Skeletal muscle tissue (tissue), 3 donors: ENCODE measurements at regions not wholly inside any gene's neighbourhood (a gene's known extent, or its start where the extent isn't known, plus 50 kb on each side); places are given as distances from the start of the nearest gene placed in this dataset.

Experiments
- H3K27ac ChIP-seq: one replicate; pipeline ENCODE4 v1.7.0; 2013; ENCODE audit warnings: mild to moderate bottlenecking, low read depth, low read length, inconsistent platforms
- H3K27me3 ChIP-seq, 3 donors: one replicate each; pipeline ENCODE4 v1.7.0; 2013; ENCODE audit warnings: low read length in 3 of 3; ENCODE audit not compliant: control insufficient read depth in 3 of 3, insufficient read depth in 3 of 3
- H3K36me3 ChIP-seq, 3 donors: one replicate each; pipeline ENCODE4 v1.7.0; 2013; ENCODE audit warnings: low read length in 3 of 3; ENCODE audit not compliant: control insufficient read depth in 3 of 3, insufficient read depth in 3 of 3
- H3K4me1 ChIP-seq, 3 donors: one replicate each; pipeline ENCODE4 v1.7.0; 2013; ENCODE audit warnings: low read length in 3 of 3, mild to moderate bottlenecking in 3 of 3; ENCODE audit not compliant: control insufficient read depth in 3 of 3, insufficient read depth in 3 of 3
- H3K4me3 ChIP-seq, 3 donors: one replicate each; pipeline ENCODE4 v1.7.0; 2013; ENCODE audit warnings: low read length in 3 of 3
- H3K9ac ChIP-seq, 3 donors: one replicate each; pipeline ENCODE4 v1.7.0; 2013; ENCODE audit warnings: low read length in 3 of 3, mild to moderate bottlenecking in 3 of 3, moderate library complexity in 2 of 3, low read depth in 1 of 3
- H3K9me3 ChIP-seq, 3 donors: one replicate each; pipeline ENCODE4 v1.7.0; 2013; ENCODE audit warnings: low read length in 3 of 3; ENCODE audit not compliant: control insufficient read depth in 3 of 3
- donor health status: Osteomylitis.

DNA sequence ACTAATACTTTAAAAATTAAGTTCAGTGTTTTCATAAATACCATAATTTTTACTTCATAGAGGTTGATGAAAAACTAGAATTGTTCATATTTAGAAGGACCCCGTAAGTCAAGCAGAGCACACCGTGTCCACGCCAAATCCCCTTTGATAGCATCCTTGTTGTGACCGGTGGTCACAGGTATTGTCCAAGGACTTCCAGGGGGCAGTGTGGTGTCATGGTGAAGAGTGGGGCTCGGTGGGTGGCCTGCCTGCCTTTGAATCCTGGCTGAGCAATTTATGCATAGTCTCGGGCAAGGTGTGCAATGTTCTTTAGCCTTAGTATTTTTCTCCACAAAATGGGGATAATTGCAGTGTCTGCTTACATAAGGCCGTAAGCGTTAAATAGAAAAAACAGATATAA, 169.9 kb downstream of the KTN1 start:
- Histone ChIP-seq H3K9me3 (no peaks in the 10 kb centered on the region), H3K4me3 (no peak overlapping the region), H3K9ac (no peak overlapping the region), H3K36me3 (no peaks in the 10 kb centered on the region), H3K4me1 (no peaks in the 10 kb centered on the region), H3K27ac (no peak overlapping the region), H3K27me3 (no peaks in the 10 kb centered on the region)

DNA sequence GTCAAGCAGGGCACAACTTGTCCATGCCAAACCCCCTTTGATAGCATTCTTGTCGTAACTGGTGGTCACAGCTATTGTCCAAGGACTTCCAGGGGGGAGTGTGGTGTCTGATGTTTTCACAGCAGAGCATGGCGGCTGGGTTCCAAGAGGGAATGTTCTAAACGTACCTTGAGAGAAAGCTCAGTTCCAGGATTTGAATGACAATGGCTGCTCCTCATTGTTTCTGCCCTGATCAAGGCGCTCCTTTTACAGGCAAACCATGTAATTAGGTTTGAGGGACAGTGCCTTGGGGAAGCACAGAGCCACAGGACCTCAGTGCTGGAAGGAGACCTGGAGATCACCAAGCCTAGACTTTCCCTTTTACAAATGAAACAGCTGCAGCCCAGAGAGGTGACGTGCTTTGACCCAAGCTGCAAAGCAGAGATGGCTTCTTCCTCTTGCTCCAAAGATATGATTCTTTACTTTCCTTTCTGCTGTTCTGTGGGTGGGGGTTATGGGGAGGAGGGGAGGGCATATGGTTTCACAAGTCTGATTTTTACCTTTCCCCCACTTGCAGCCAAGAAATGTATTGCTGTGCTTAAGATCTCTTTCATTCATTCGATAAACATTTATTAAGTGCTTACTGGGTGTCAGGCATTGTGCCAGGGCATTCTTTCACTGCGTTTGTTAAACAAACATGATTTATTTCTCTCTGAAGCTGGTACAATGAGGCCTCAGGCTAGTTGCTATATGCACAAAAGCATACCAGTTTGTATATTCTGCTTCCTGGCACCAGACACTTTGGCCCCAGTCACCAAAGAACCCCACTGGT, 172.8 kb downstream of the KTN1 start:
- Histone ChIP-seq H3K9ac (no peak overlapping the region), H3K9me3 (no peaks in the 10 kb centered on the region), H3K4me1 (no peaks in the 10 kb centered on the region)

DNA sequence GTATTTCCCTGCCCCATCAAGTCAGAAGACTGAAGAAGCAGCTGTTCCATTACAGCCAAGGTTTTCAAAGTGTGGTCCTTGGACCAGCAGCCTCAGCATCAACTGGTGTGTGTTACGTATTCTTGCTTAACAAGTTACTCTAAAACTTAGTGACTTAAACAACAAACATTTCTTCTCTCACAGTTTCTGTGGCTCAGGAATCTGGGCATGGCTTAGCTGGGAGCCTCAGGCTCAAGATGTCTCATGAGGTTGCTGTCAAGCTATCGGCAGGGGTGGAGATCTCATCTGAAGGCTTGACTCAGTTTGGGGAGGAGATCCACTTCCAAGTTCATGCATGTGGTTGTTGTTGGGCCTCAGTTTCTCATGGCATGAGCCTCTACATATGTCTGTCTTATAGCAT, 174.5 kb downstream of the KTN1 start:
- no peak overlapping the region for H3K4me3 ChIP-seq
- H3K27me3 ChIP-seq = no peaks in the 10 kb centered on the region
- no peaks in the 10 kb centered on the region for H3K9me3 ChIP-seq
- no peak overlapping the region for H3K9ac ChIP-seq
- H3K4me1 ChIP-seq = no peaks in the 10 kb centered on the region
- no peaks in the 10 kb centered on the region for H3K36me3 ChIP-seq
- no peak overlapping the region for H3K27ac ChIP-seq

More for the DNA sequence above, 172.8 kb downstream of the KTN1 start:
- no peak overlapping the region for H3K4me3 ChIP-seq
- no peak overlapping the region for H3K27ac ChIP-seq
- no peaks in the 10 kb centered on the region for H3K27me3 ChIP-seq
- no peaks in the 10 kb centered on the region for H3K36me3 ChIP-seq

- H3K9me3 ChIP-seq = no peaks in the 10 kb centered on the region
- H3K4me3 ChIP-seq = no peak overlapping the region
- no peak overlapping the region for H3K27ac ChIP-seq
These were observed 174.9 kb downstream of the KTN1 start for GRCh38 chr14:55754871-55755270.

GRCh38 chr14:55756078-55756477, 176.1 kb downstream of the KTN1 start:
- Histone ChIP-seq H3K4me1 (no peaks in the 10 kb centered on the region), H3K4me3 (no peak overlapping the region), H3K9me3 (no peaks in the 10 kb centered on the region), H3K9ac (no peak overlapping the region), H3K27ac (no peak overlapping the region), H3K27me3 (peaks cover 0 to under 1% (median 0%) of the 10 kb centered on the region in 3 donors), H3K36me3 (no peaks in the 10 kb centered on the region)

More at GRCh38 chr14:55754871-55755270, 174.9 kb downstream of the KTN1 start:
- no peak overlapping the region for H3K9ac ChIP-seq
- H3K36me3 ChIP-seq = no peaks in the 10 kb centered on the region
- no peaks in the 10 kb centered on the region for H3K4me1 ChIP-seq
- no peaks in the 10 kb centered on the region for H3K27me3 ChIP-seq

GRCh38 chr14:55756557-55756956, 176.6 kb downstream of the KTN1 start:
- H3K27me3 ChIP-seq = peaks cover 0 to 3% (median 0%) of the 10 kb centered on the region in 3 donors
- H3K27ac ChIP-seq = no peak overlapping the region
- no peak overlapping the region for H3K4me3 ChIP-seq
- H3K9ac ChIP-seq = no peak overlapping the region
- no peaks in the 10 kb centered on the region for H3K9me3 ChIP-seq
- H3K36me3 ChIP-seq = no peaks in the 10 kb centered on the region
- H3K4me1 ChIP-seq = no peaks in the 10 kb centered on the region

DNA sequence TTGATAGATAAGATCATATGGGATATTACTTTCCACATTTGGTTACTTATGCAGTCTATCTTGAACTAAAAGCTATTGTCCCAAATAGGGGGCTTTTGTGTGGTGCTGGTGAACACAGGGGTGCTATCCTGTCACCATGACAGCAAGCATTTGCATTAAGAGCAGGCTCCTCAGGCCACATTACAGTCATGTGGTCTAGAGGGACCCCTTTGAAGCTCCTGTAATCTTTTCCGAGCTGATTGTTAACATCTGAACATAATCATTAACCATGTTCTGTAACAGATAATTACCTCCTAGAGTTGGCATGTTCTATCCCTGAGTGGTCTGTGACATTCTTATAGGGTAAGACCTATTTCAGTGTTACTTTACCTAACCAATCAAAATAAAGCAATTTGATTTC, 178.8 kb downstream of the KTN1 start:
- Histone ChIP-seq H3K27me3 (peaks cover 0 to 3% (median 0%) of the 10 kb centered on the region in 3 donors), H3K4me3 (no peak overlapping the region), H3K36me3 (no peaks in the 10 kb centered on the region), H3K4me1 (no peaks in the 10 kb centered on the region), H3K9me3 (no peaks in the 10 kb centered on the region), H3K27ac (no peak overlapping the region), H3K9ac (no peak overlapping the region)

GRCh38 chr14:55760789-55761566, 181.0 kb downstream of the KTN1 start:
- no peak overlapping the region for H3K4me3 ChIP-seq
- no peak overlapping the region for H3K9ac ChIP-seq
- peaks cover 0 to 3% (median 0%) of the 10 kb centered on the region in 3 donors for H3K27me3 ChIP-seq
- no peaks in the 10 kb centered on the region for H3K9me3 ChIP-seq
- no peaks in the 10 kb centered on the region for H3K4me1 ChIP-seq
- no peak overlapping the region for H3K27ac ChIP-seq
- H3K36me3 ChIP-seq = no peaks in the 10 kb centered on the region

GRCh38 chr14:55761651-55762050, 181.6 kb downstream of the KTN1 start:
- no peaks in the 10 kb centered on the region for H3K9me3 ChIP-seq
- H3K36me3 ChIP-seq = no peaks in the 10 kb centered on the region
- H3K4me3 ChIP-seq = no peak overlapping the region
- H3K4me1 ChIP-seq = no peaks in the 10 kb centered on the region
- H3K27me3 ChIP-seq = peaks cover 0 to 3% (median 0%) of the 10 kb centered on the region in 3 donors
- H3K27ac ChIP-seq = no peak overlapping the region
- H3K9ac ChIP-seq = no peak overlapping the region

GRCh38 chr14:55762595-55763232, 182.7 kb downstream of the KTN1 start:
- peaks cover 0 to 3% (median 0%) of the 10 kb centered on the region in 3 donors for H3K27me3 ChIP-seq
- no peak overlapping the region for H3K9ac ChIP-seq
- H3K4me1 ChIP-seq = no peaks in the 10 kb centered on the region
- H3K4me3 ChIP-seq = no peak overlapping the region
- no peaks in the 10 kb centered on the region for H3K9me3 ChIP-seq
- no peaks in the 10 kb centered on the region for H3K36me3 ChIP-seq
- H3K27ac ChIP-seq = no peak overlapping the region
